Activated CD8-positive, alpha-beta memory T cell treated with anti-CD3 and anti-CD28 coated beads, Interleukin-2, amount 50 U/mL, for 1 hour (primary cell): ENCODE measurements at regions not wholly inside any gene's neighbourhood (a gene's known extent, or its start where the extent isn't known, plus 50 kb on each side); places are given as distances from the start of the nearest gene placed in this dataset.

Experiments used
- DNase-seq: peaks from one replicate; pipeline ENCODE4 v3.0.0-alpha.2; 2020; ENCODE audit errors: extremely low read depth

DNA sequence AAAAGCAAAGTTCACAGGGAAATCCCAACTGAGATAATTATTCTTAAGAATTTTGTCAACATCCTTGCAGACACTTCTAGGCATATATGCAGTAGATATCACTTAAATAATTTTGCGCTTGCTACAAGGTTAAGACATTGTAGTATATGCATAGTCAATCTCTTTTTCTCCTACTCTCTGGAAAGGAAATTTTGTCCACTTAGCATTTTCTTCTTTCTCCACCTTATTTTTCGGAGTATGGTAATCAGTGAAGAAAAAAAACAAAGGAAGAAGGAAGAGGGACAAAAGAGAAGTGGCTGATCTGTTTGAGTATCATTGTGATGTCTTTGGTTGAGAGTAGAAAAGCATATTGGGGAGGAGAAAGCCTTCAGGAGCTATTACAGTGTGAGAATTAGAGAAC is 104.6 kb downstream of the LACC1 start:
- DNase-seq: no peak

DNA sequence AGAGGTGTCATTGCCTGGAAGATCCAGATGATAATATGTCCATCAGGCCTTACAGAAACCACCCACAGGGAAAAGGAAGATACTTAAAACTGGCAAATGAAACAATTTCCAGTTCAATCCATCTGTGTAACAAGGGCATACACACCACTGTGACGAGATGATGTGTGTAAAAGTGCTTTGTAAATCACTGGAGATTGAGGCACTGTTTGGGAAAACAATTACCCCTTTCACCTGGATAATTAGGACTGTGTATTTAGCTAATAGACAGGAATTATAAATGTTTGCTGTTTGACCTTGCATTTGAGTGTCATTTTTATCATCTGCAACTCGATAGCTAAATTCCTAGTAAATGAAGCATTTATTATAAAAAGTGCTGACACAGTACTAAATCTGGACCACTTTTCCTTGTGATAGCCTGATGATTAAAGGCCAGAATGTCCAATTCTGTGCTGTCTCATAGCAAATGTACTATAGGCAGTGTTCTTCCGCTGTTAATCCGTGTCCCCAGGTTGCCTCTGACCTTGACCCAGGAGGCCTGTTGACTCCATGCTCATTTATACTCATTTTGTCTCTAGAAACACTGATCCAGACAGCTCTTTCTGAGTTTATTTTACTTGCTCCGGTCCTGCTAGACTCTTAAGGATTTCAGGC is 105.8 kb downstream of the LACC1 start:
- no peak for DNase-seq

DNA sequence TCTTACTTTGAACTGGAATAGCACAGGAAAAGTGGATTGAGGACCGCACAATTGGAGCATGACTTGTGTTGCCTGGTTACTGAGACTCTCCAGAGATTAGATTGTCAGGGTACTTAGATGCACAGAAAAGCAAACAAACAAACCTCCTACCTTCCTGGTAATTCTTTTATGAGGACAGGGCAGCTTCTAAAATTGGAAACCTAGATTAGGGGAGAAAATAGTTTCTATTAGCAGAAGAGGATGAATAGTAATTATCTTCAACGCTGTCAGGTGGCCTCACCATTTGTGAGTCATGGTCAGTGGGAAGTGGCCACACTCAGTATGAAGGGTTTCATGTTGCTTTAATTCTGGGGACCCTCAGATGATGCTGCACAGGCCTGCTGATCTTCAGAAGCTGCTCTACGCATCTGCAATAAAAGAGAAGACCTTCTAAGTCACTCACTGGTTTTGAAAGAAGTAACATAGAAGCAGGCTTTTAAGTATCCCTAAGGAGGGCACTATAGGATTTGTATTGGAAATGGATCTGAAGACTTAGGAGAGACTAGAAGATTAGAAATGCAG is 106.8 kb downstream of the LACC1 start:
- DNase-seq: no peak

DNA sequence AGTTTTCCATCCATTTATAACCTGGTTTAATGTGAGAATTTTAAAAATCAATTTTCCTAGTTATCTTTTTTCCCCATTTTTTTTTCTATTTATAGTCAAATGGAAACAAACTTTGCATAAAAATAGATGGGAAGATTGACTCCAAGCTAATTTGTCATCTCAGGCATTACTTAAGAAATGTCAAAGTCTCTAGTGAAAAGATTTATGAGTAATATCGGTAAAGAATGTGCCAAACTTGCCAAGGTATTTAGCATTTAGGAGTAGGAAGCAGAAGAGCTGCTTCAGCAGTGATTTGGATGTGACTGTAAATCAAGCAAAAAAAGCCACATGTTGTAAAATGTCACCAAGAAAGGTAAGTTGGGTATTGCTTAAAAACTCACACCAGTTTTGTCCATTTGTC is 108.6 kb downstream of the LACC1 start:
- no peak for DNase-seq

DNA sequence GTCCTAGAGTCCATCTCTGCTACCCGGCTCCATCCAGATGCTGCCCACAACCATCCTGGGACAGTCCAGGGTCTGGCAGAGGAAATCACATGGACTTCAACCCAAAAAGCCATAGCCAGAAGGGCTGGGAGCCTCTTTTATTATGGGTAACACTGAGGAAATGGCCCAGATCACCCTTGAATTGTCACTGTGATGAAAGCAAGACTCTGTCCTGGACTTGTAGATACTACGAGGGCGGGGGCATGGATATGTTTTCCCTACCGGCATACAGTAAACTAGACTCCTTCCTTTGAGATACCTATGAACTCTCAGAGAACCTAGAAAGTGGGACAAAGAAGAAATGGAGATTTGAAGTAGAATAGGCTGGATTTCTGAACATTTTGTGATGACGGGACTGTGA is 110.3 kb downstream of the LACC1 start:
- no peak for DNase-seq

DNA sequence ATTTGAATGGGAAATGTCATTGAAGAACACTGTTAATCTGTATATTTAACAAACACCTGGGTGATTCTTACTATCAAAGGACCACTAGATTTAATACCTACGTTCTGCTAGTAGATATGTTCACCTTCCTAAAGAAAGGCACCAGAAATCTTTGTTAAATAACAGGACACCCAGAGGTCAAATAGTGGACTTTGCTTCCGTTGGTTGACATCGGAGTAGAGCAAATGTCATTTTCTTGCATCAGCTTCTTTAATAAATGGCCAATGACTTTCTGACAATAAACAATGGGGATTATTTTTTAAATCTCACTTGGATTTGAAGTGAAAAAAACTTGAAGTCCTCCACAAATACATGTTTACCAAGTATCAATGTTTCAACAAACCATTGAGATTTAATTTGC is 111.1 kb downstream of the LACC1 start:
- no peak for DNase-seq

DNA sequence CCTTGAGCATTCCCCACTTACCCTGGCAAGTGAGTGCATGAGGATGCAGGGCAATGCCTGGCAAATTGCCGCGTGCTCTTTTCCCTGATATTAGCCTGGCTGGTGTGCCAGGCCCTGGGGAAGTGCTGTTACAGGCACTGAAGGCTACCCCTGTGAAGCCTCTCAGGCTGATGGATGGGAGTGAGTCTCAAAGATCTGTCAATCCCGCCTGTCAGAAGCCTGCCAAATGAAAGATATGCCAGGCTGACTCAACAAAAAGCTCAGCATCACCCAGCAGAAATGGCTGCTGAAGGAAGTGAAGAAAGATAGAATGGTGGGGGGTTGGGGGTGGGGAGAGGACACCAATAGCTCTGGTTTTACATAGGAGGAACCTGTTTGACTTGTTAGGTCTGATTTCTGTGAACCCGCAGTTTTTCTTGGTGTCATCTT is 112.1 kb downstream of the LACC1 start:
- no peak for DNase-seq

DNA sequence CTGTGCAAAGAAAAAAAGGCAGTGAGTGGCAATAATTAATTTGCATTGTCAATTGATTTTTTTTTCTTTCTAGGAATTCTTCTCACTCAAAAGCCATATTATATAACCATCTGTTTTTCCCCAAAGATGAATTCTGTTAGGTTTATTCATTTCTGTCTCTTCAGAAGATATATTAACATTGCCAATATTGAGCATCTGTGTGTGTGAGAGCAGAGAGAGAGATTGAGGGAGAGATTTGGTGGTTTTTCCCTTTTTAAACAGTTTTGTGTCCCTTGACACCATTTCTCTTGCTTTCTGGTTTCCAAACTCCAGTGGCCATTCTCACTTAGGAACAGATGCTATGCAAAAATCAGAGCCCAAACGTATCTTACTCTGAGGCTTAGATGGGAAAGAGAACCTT is 112.5 kb downstream of the LACC1 start:
- DNase-seq: no peak

DNA sequence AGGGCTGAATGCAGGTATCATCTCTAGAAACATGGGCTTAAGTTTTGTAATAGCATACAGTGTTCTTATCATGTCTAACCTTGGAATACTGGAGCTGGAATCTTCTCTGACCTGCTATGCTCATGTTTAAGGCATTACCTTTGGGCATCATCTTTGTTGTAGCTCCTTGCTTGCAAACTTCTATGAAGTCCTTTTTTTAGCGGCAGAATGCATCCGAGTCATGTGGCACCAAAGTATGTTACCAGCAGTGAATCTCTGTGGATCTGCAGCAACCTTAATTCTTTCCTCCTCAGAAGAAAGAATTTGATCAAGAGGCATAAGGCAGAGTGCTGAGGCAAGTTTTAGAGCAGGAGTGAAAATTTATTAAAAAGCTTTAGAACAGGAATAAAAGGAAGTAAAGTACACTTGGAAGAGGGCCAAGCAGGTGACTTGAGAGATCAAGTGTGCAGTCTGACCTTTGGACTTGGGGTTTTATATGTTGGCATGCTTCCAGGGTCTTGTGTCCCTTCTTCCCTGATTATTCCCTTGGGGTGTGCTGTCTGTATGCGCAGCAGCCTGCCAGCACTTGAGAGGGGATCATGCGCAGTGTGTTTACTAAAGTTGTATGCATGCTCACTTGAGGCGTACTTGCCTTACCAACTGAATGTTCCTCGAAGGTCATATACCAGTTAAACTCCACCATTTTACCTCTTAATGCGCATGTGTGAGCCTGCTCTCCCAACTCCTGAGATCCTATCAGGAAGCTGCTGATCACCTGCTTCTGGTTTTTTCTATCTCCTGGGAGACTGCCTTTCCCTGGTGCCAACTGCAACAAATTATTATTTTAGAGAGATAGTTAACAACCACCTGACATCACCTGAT is 115.5 kb downstream of the LACC1 start:
- no peak for DNase-seq

DNA sequence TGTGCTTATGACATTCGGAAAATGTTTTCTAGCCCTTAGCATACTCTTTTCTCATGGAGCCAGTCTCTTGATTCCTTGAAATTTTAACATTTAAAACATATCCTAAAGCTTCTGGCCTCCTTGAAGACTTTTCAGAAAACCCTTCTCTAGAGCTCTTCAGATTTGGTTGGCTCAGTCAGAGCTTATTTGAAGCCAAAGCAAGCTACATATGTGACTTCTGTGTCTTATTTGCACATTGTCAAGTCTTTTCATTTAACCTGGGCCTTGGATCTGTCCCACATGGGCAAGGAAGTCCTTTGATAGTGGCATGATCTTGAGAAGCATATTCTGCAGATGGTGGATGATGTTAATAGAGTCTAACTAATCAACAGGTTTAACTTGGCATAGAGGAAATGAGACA is 116.5 kb downstream of the LACC1 start:
- no peak for DNase-seq

DNA sequence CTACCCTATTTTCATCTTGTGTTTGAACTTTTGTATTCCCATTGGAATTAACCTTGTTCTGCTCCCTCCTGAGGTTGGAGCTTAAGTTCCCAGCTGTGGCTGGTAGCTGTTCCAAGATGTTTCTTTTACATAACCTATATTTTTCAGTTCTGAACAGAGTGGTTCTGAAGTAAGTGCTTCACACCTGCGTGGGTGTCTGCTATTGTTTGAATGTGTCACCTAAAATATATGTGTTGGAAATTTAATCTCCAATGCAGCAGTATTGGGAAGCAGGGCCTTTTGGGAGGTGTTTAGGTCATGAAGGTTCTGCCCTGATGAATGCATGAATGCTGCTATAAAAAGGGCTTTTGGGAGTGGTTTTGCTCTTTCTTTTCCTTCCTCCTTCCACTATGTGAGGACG is 123.8 kb downstream of the LACC1 start:
- no peak for DNase-seq

DNA sequence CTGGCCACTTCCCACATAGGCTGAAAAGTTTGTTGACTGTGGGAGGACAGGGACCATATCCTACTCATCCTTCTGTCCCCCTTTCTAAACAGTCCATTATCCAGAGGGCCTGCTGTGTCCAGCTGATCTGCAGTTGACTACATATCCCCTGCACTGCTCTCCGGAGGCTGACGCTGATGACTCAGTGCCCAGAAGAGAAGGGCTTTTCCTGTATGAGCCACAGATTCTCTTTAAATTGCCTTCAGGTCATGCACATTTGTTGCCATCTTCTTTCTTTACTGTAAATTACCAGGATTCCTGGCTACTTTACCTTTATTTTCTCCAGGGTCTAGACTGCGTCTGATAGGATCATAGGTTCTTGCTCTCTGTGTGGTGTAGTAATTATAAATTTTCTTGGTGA is 125.2 kb downstream of the LACC1 start:
- DNase-seq: no peak

DNA sequence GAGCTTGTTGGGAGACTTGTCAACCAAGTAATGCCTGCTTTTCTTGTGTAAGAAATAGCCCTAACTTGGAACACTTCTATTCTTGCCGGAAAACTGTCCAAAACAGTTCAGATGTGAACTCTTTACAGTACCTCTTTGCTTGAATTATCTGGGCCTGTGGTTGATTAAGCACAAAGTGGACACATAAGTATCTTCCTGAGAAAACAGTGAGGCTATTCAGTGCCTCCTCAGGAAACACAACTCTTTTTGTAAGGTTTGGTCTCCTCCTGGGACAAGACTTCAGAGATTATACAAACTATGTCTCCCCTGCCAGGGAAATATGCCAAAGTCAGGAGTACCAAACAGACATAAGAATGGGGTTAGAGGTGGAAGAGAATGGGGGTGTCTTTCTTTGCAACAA is 127.7 kb downstream of the LACC1 start:
- no peak for DNase-seq

DNA sequence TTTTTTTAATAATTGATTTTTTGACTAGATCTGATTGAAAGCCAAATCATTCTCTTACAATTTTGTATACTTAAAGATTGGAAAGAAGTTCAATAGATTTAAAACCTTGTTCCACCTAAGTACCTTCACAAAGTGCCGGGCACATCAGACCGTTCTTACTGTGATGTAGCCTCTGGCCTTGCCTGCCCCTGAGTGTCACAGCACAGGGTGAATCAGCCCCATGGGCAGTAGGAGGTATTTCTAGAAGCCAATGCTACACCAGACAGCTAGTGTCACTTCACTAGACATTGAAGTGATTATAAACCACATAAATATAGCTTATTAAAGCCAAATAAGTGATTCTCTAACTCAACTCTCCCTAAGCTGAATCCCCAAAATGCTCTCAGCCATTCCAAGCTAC is 131.3 kb downstream of the LACC1 start:
- DNase-seq: no peak

DNA sequence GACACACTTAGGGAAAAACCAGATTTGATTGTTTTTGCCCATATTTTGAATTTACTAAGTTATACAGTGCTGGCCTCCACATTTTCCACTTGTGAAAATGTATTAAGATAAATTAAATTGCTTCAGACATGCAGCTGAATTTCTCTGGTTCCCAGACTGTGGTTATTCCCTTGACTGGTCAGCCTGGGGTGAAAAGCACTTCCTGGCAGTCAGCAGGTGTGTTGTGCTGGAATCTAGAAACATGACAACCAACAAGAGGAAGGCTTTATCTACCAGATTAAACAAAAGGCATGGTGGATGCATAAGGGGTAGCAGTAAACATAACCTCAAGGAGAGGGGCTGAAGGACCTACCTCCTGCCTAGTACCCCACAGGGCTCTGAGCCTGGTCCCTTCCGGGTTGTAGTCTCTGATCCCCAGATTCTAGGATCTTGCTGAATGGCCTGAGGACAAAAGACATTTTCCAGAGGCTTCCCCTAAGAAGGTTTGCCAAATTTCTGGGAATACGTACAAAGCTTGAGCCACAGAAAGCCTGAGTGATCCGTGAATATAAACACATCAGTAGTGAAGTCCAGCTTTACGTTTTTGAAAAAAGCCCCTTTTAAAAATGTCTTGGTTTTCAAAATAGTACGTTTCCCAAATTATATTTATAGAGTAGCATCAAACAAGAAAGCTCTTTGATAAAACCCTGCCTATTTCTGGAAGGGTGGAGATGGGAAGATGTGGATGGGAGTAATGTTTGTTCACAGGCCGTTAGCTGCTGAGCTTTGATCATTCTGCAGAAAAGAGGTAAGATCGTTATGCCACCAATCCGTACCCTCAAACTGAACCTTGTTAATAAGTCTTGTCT is 133.4 kb downstream of the LACC1 start:
- DNase-seq: no peak

DNA sequence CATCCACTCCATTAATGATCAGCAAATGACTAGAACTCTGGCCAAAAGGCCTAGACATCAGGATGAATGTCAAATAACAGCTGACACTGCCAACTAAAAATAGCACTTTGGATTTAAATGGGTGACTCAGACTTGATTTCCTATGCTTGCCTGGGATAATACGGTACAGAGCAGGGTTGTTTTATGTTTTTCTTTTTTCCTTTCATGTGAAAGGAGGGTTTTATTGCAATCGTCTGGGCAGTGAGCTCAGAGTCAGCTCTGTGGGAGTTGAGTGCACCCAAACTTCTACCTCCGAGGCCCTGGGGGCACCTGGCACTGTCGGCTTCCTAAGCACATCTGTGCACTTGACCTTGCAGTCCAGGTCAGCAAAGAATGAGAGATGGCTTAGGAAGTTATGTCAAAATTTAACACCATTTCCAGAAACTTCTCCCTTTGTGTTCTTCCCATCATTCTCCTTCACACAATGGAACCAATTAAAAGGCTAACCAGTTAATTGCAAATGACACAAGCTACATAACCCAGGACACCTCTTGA is 134.1 kb downstream of the LACC1 start:
- no peak for DNase-seq

DNA sequence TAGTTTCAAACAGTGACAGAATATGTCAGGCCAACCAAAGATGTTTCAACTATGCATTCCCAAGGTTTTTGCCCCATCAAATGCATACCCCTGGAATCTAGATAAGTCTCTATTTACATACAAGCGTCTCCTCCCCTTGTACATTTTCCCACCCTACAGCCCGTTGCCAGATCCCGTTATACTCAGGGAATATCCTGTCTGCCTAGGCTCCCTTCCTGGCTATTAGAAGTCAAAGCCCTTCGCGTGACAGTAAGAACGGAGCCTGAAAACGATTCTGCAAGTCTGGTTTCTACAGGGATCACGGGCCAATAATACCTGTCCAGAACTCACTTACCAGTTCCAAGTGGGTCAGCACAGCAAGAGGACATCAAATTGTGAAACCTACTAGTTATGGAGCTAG is 134.8 kb downstream of the LACC1 start:
- DNase-seq: no peak

DNA sequence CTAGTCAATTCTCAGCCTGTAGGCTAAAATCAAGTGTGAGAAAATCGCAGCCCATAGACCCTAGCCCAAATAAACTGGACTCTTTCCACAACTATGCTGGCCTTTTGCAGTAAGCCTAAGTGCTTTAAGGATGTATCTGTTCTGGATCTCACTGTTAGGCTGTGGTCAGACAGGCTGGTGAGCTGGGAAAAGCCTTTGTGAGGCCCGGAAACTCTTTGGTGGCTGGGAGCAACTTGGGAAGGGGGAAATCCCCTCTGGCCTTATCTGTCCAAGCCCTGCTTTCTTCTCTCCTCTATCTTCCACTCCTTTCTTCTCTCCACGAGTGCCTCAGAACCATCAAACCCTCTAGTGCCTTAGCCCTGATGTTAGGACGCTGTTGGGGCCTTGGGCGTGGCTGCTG is 135.4 kb downstream of the LACC1 start:
- DNase-seq: no peak

DNA sequence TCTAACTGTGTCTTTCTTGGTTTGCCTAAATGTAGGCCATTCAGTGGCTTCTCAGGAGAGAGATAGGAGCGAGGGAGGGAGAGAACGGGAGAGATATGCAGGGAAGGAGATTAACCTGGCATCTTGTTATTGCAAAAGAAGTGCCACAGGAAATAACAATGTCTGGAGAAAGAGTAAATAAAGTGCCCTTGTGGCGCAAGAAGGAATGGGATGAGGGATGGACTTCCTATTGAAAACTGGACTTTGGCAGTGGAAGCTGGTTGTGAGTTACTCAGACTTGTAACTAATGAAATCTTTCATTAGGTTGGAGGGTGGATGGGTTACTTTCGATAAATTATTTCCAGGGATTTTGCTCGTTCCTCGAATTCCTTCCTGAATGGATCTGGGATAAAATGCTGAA is 136.1 kb downstream of the LACC1 start:
- no peak for DNase-seq

DNA sequence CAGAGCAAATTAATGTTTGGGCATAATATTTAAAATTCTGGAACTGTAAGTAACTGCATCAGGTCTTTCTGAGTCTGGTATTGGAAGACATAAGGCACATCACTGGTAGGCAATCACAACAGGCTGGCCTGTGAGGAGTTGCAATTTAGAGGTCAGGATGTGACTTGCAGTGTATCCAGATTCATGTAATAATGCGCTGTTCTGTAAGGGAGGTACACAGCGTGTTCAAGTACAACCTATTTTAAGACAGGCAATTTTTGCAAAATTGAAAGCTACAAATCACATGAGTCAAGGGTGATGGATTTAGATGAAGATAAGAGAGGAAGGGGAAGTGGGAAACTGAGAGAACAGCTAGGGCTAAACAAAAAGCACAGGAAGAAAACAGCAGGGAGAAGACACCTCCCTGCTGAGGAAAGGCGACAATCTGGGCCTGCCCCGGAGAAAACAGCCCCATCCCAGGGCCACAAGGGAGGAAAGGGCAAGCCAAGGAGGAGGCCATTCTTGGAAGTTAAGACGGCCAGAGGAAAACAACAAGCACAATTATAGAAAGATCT is 138.1 kb downstream of the LACC1 start:
- DNase-seq: no peak

DNA sequence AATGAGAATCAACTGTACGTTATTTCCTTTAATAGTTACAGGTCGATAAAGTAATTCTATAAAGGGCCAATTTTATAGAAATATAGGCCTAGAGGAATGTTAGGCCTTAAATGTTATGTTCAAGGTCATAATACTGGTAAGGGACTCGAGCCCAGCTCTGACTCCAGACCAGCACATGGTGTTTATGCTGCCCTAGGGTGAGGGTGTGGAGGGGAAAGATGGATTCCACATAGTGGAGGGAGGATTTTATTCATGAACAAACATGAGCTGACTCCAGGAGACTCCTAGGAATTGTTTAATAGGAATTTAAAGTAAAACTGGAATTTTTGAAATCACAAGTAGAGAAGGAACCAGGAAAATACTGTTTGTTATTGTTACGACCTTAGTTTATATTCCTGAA is 139.9 kb downstream of the LACC1 start:
- DNase-seq: no peak

DNA sequence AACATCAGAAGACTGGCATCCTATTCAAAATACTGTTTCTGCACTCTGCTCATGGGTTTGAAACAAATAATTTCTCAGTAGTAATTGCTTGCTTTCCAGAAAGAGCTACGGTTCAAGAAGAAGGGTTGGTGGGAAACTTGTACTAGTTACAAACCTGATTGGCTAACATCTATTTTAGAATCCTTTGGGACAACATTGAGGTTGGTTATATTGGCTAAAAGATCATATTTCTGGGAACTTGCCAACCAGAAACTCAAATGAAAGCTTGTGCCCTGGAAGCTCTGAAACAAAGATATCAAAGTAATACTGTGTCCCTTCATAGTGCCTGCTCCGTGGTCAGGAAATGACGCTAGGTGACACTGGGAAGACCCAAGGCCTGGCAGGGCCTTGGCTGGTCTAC is 141.7 kb downstream of the LACC1 start:
- no peak for DNase-seq
